Transverse colon (tissue), 4 donors: ENCODE measurements at regions not wholly inside any gene's neighbourhood (a gene's known extent, or its start where the extent isn't known, plus 50 kb on each side); places are given as distances from the start of the nearest gene placed in this dataset.

Source experiments
- DNase-seq: peaks from one replicate; pipeline ENCODE4 v3.0.0-alpha.2; 2019
- H3K27ac ChIP-seq, 4 donors: fragments of 200-600 bp; sonication (generic); 2 replicates each; pipeline ENCODE4 v1.5.1; 2016 to 2018; ENCODE audit warnings: inconsistent platforms in 4 of 4
- H3K27me3 ChIP-seq: fragments of 200-600 bp; sonication (generic); 2 replicates; pipeline ENCODE4 v1.5.1; 2017; ENCODE audit warnings: inconsistent platforms
- H3K36me3 ChIP-seq, 4 donors: fragments of 200-600 bp; sonication (generic); 2 replicates each; pipeline ENCODE4 v1.5.1; 2017 to 2019; ENCODE audit warnings: inconsistent platforms in 4 of 4
- H3K4me1 ChIP-seq, 4 donors: fragments of 200-600 bp; sonication (generic); 2 replicates each; pipeline ENCODE4 v1.5.1; 2017 to 2020; ENCODE audit warnings: inconsistent platforms in 4 of 4
- H3K4me3 ChIP-seq, 4 donors: fragments of 200-600 bp; sonication (generic); 1 replicate in 1 of 4; 2 replicates in 3 of 4; pipeline versions ENCODE4 v1.5.1 to v1.6.1; 2017 to 2019; ENCODE audit warnings: inconsistent platforms in 4 of 4
- H3K9me3 ChIP-seq, 2 donors: fragments of 200-600 bp; sonication (generic); 2 replicates each; pipeline ENCODE4 v1.5.1; 2017 to 2019; ENCODE audit warnings: inconsistent platforms in 2 of 2
- EP300 ChIP-seq: sonication (generic); formaldehyde crosslinking; IDR thresholded peaks from one replicate; pipeline ENCODE4 v1.6.1; 2017; ENCODE audit warnings: antibody characterized with exemption, low read depth
- POLR2A ChIP-seq: fragments of 450-650 bp; IDR thresholded peaks from one replicate; pipeline ENCODE4 v1.6.1; 2016; ENCODE audit warnings: antibody characterized with exemption, mild to moderate bottlenecking, moderate library complexity
- POLR2AphosphoS5 ChIP-seq, 3 donors: sonication (generic); formaldehyde crosslinking; IDR thresholded peaks; one replicate each; pipeline ENCODE4 v1.6.1; 2016; ENCODE audit warnings: antibody characterized with exemption in 3 of 3
- WGBS, 2 donors: methylation state at CpG; one replicate each; pipeline ENCODE4 v1.1.5; 2018; ENCODE audit warnings: low coverage in 1 of 2; 5-methylcytosine and 5-hydroxymethylcytosine counted together
- in situ Hi-C, 4 donors: fragments of 200-750 bp; cut with MboI; loops; one replicate each; pipeline versions ENCODE4 v1.15.0 to v1.15.1; 2017; ENCODE audit warnings: low sequenced_read_pairs in 3 of 4, low pct_ligation_motif_present in 1 of 4, low pct_unique_long_range_greater_than_20kb in 1 of 4
- intact Hi-C: fragments of 100-400 bp; cut with DNase I; formaldehyde crosslinking; loops from one replicate; pipeline ENCODE4 v1.15.1; 2023; ENCODE audit warnings: low total_unique reads
- TF ChIP-seq, protein P1 (sequence below), 5 experiments: fragments of 200-600 bp in 3 of 5; fragments of 450-650 bp in 2 of 5; sonication (generic) in 3 of 5; IDR thresholded peaks; 1 replicate in 2 of 5; 2 replicates in 3 of 5; pipeline ENCODE4 v1.5.1; 2016 to 2017; ENCODE audit warnings: antibody characterized with exemption in 5 of 5, inconsistent platforms in 3 of 5, mild to moderate bottlenecking in 2 of 5, moderate library complexity in 1 of 5

DNA sequence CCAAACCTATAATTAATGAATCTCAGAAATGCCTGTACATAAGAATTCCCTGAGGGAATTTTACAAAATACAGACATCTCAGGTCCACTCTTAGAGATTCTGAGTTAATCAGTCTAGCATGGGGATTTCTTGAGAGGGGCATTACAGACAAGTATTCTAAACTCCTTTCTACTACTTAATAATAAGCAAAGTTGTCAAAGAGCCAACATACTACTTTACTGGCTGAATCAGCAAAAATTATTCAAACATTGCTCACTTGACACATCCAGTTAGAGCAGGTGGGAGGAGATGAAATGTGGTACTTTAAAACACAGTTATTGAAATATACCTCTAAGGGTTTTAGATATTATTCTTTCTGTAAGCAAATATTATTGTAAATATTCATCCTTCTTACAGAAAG is 1164.7 kb downstream of the CDY2B start:
- intact Hi-C loops = no loop called here
- TF ChIP-seq, protein P1, sequence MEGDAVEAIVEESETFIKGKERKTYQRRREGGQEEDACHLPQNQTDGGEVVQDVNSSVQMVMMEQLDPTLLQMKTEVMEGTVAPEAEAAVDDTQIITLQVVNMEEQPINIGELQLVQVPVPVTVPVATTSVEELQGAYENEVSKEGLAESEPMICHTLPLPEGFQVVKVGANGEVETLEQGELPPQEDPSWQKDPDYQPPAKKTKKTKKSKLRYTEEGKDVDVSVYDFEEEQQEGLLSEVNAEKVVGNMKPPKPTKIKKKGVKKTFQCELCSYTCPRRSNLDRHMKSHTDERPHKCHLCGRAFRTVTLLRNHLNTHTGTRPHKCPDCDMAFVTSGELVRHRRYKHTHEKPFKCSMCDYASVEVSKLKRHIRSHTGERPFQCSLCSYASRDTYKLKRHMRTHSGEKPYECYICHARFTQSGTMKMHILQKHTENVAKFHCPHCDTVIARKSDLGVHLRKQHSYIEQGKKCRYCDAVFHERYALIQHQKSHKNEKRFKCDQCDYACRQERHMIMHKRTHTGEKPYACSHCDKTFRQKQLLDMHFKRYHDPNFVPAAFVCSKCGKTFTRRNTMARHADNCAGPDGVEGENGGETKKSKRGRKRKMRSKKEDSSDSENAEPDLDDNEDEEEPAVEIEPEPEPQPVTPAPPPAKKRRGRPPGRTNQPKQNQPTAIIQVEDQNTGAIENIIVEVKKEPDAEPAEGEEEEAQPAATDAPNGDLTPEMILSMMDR (IDR thresholded peaks at IDR 0.05) = no peak
- TF ChIP-seq POLR2A (no peak), POLR2AphosphoS5 (IDR thresholded peaks at IDR 0.05) (no peak), EP300 (no peak)
- no peaks in the 10 kb centered on the region for H3K36me3 ChIP-seq

DNA sequence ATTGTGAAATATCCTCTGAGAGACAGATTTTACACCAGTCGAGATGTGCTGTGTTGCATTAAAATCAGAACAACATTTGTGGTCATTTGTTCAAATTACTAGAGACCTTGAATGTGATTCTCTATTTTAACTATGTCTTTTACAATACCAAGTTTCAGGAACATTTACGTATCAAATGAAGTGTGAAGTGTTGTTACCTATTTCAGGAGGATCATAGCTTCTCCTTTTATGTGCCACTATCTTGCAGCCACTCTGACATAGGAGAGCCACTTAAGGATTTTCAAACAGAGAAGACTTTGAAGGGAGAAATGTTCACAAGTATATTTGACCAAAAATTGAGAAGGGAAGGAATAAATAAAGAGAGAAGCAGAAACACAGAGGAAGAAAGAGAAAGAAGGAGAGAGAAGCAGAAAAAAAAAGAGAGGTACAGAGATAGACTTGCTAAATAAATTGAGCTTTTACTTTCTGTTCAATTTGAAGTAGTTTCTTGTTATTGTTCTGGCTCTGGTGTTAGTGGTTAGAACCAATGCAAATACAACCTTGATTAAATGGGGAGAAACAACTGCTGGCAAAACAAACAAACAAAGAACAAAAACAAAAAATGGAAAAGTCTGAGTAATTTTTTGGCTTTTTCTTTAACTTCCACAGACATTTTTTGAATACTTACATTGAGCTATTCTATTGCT is 1206.8 kb downstream of the CDY2B start:
- Histone ChIP-seq H3K27ac (no peak overlapping the region), H3K9me3 (no peaks in the 10 kb centered on the region), H3K4me3 (no peak overlapping the region), H3K27me3 (no peaks in the 10 kb centered on the region), H3K36me3 (no peaks in the 10 kb centered on the region), H3K4me1 (no peaks in the 10 kb centered on the region)
- intact Hi-C loops (no loop called here), in situ Hi-C loops (no loop called here)
- WGBS, 2 donors = no CpG with 5 or more reads among the region's 2 CpGs
- TF ChIP-seq, protein P1 (IDR thresholded peaks at IDR 0.05) = no peak
- TF ChIP-seq POLR2A = no peak
- TF ChIP-seq POLR2AphosphoS5 (IDR thresholded peaks at IDR 0.05) = no peak
- TF ChIP-seq EP300 = no peak
- no peak for DNase-seq

More for the DNA sequence above, 1164.7 kb downstream of the CDY2B start:
- no peaks in the 10 kb centered on the region for H3K9me3 ChIP-seq
- no peaks in the 10 kb centered on the region for H3K4me1 ChIP-seq
- H3K27me3 ChIP-seq = no peaks in the 10 kb centered on the region
- in situ Hi-C loops = no loop called here
- DNase-seq = no peak
- no peak overlapping the region for H3K27ac ChIP-seq
- no peak overlapping the region for H3K4me3 ChIP-seq

DNA sequence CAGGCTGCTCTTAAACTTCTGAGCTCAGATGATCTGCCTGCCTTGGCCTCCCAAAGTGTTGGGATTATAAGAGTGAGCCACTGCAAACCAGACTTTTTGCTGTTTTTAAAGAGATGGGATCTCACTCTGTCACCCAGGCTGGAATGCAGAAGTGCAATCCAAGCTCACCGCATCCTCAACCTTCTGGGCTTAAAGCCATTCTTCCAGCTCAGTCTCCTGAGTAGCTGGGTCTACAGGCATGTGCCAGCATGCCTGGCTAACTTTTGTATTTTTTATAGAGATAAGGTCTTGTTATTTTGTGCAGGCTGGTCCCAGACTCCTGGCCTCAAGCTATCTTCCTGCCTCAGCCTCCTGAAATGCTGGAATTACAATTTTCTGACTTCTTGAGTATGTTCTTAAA is 1211.6 kb downstream of the CDY2B start:
- TF ChIP-seq POLR2AphosphoS5 (IDR thresholded peaks at IDR 0.05) = no peak
- TF ChIP-seq, protein P1 (IDR thresholded peaks at IDR 0.05) = no peak
- no peak for TF ChIP-seq POLR2A
- no peak for TF ChIP-seq EP300
- Histone ChIP-seq H3K4me1 (no peaks in the 10 kb centered on the region), H3K27me3 (no peaks in the 10 kb centered on the region), H3K9me3 (no peaks in the 10 kb centered on the region), H3K27ac (no peak overlapping the region), H3K36me3 (no peaks in the 10 kb centered on the region), H3K4me3 (no peak overlapping the region)
- in situ Hi-C loops (no loop called here), intact Hi-C loops (no loop called here)
- no peak for DNase-seq
- no CpG with 5 or more reads among the region's 1 CpG for WGBS, 2 donors

DNA sequence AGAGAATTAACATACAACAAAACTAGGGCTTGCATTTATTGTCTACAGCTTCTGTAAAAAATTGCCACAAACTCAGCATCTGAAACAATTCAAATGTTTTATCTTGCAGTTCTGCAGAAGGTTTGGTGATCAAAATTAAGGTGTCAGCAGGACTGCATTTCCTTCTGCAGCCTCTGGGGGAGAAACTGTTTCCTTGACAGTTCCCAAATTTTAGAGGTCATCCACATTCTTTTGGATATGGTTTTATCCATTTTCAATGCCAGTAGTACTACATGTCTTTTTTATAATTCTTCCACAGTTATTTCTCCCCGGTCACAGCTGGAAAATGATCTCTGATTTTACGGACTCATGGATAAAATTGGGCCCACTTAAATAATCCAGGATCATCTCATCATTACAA is 1217.3 kb downstream of the CDY2B start:
- H3K27ac ChIP-seq = no peak overlapping the region
- H3K36me3 ChIP-seq = no peaks in the 10 kb centered on the region
- H3K9me3 ChIP-seq = no peaks in the 10 kb centered on the region
- H3K27me3 ChIP-seq = no peaks in the 10 kb centered on the region
- H3K4me1 ChIP-seq = no peaks in the 10 kb centered on the region
- in situ Hi-C loops = no loop called here
- H3K4me3 ChIP-seq = no peak overlapping the region
- no peak for DNase-seq
- intact Hi-C loops = no loop called here
- WGBS, 2 donors = no CpG with 5 or more reads among the region's 2 CpGs
- no peak for TF ChIP-seq EP300
- TF ChIP-seq, protein P1 (IDR thresholded peaks at IDR 0.05) = no peak
- no peak for TF ChIP-seq POLR2A
- no peak for TF ChIP-seq POLR2AphosphoS5 (IDR thresholded peaks at IDR 0.05)
